Nephron progenitor cell (in vitro differentiated cells): ENCODE measurements at regions not wholly inside any gene's neighbourhood (a gene's known extent, or its start where the extent isn't known, plus 50 kb on each side); places are given as distances from the start of the nearest gene placed in this dataset.

Experiments used
- DNase-seq: peaks from one replicate; pipeline ENCODE4 v3.0.0; 2021
- H3K27ac Mint-ChIP-seq: 2 replicates; pipeline ENCODE4 v1.8.0; 2021; ENCODE audit warnings: mild to moderate bottlenecking, moderate library complexity, mixed read lengths
- H3K27me3 Mint-ChIP-seq: 2 replicates; pipeline ENCODE4 v1.8.0; 2021; ENCODE audit warnings: mild to moderate bottlenecking, low read depth, mixed read lengths; ENCODE audit not compliant: poor library complexity
- H3K36me3 Mint-ChIP-seq: 2 replicates; pipeline ENCODE4 v1.8.0; 2021; ENCODE audit warnings: low read depth, mixed read lengths
- H3K4me1 Mint-ChIP-seq: 2 replicates; pipeline ENCODE4 v1.8.0; 2021; ENCODE audit warnings: mixed read lengths
- H3K4me3 Mint-ChIP-seq: 2 replicates; pipeline ENCODE4 v1.8.0; 2021; ENCODE audit warnings: mild to moderate bottlenecking, moderate library complexity, mixed read lengths
- H3K9me3 Mint-ChIP-seq: 2 replicates; pipeline ENCODE4 v1.8.0; 2021; ENCODE audit warnings: mild to moderate bottlenecking, moderate library complexity, mixed read lengths
- TF ChIP-seq, protein P1 (sequence below): fragments of 200-600 bp; sonication (generic); IDR thresholded peaks from 2 replicates; pipeline ENCODE4 v1.5.0; 2021; ENCODE audit warnings: antibody characterized with exemption

DNA sequence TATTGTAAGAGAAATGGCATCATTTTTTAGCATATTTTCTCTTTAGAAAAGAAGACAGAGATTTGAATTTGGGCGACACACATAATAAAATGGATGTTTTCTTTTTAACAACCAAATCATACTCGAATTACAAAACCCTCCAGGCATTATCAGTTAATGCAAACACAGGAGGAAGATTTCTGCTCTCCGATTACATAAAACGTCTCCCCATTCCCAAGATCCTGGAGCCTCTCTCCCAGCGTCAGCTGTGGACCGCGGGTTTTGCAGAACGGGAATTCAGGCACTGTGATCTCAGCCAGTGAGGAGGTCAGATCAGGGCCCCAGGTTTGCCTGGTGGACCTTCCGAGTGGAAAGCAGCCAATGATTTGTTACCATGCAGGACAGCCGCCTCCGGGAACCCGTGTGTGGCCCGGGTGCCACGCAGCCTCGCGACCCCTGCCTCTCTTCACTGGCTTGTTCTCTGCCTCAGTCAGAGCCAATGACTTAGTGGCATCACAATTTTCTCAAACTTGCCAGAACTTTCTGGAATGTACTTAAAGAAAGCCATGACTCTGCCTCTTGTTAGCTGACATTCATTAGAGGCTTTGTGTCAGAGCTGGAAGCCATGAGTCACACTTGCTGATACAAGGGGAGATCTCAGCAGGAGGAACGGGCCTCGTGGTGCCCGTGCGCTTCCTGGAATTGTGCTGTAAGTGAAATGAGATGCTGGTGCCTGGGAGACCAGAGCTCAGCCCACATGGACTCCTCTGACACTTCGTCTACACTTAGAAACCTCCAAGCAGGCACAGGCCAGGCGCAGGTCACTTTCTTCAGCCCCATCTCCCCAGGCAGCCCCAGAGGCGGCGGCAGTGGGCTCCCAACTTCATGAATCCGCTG is 246.1 kb downstream of the KLF6 start:
- Mint-ChIP-seq H3K4me1 (peaks cover 25% of the 10 kb centered on the region), H3K27me3 (peaks cover 9% of the 10 kb centered on the region), H3K9me3 (no peaks in the 10 kb centered on the region), H3K4me3 (no peak overlapping the region), H3K36me3 (no peaks in the 10 kb centered on the region), H3K27ac (peak overlapping the region; percentile 77)
- no peak for DNase-seq
- TF ChIP-seq, protein P1, sequence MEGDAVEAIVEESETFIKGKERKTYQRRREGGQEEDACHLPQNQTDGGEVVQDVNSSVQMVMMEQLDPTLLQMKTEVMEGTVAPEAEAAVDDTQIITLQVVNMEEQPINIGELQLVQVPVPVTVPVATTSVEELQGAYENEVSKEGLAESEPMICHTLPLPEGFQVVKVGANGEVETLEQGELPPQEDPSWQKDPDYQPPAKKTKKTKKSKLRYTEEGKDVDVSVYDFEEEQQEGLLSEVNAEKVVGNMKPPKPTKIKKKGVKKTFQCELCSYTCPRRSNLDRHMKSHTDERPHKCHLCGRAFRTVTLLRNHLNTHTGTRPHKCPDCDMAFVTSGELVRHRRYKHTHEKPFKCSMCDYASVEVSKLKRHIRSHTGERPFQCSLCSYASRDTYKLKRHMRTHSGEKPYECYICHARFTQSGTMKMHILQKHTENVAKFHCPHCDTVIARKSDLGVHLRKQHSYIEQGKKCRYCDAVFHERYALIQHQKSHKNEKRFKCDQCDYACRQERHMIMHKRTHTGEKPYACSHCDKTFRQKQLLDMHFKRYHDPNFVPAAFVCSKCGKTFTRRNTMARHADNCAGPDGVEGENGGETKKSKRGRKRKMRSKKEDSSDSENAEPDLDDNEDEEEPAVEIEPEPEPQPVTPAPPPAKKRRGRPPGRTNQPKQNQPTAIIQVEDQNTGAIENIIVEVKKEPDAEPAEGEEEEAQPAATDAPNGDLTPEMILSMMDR, result no peak

GRCh38 chr10:3538291-3538655 is 246.7 kb downstream of the KLF6 start:
- no peak overlapping the region for H3K4me3 Mint-ChIP-seq
- peaks cover 25% of the 10 kb centered on the region for H3K4me1 Mint-ChIP-seq
- no peak overlapping the region for H3K27ac Mint-ChIP-seq
- H3K9me3 Mint-ChIP-seq, result no peaks in the 10 kb centered on the region
- TF ChIP-seq, protein P1, result no peak
- H3K36me3 Mint-ChIP-seq, result no peaks in the 10 kb centered on the region
- peaks cover 9% of the 10 kb centered on the region for H3K27me3 Mint-ChIP-seq
- DNase-seq, result no peak

- Mint-ChIP-seq H3K36me3 (no peaks in the 10 kb centered on the region), H3K9me3 (no peaks in the 10 kb centered on the region), H3K4me3 (no peak overlapping the region), H3K27me3 (peaks cover 9% of the 10 kb centered on the region), H3K4me1 (peaks cover 25% of the 10 kb centered on the region), H3K27ac (no peak overlapping the region)
- DNase-seq, result no peak
- TF ChIP-seq, protein P1, result no peak
Observed at GRCh38 chr10:3537518-3537917, 247.5 kb downstream of the KLF6 start.

DNA sequence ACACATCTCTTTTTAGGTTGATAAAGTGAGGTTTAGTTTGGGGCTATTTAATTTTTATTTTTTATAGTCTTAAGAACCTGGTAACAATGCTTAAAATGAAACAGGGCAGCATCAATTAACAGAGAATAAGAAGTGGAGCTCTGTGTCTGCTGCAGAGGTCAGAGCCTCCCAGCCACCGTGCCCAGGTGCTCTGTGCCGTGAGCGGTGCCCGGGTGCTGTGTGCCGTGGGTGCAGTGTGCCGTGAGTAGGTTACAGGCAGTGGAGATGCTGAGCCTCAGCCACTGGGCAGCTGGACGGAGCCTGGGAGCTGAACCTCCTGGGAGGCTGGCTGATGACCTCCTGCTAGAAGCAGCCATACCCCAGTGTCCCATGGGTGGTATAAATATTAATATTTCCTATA is 250.0 kb downstream of the KLF6 start:
- no peaks in the 10 kb centered on the region for H3K36me3 Mint-ChIP-seq
- TF ChIP-seq, protein P1, result no peak
- H3K4me3 Mint-ChIP-seq, result no peak overlapping the region
- no peak overlapping the region for H3K27ac Mint-ChIP-seq
- H3K4me1 Mint-ChIP-seq, result peaks cover 29% of the 10 kb centered on the region
- no peaks in the 10 kb centered on the region for H3K9me3 Mint-ChIP-seq
- H3K27me3 Mint-ChIP-seq, result peaks cover 9% of the 10 kb centered on the region
- DNase-seq, result no peak

- Mint-ChIP-seq H3K4me3 (no peak overlapping the region), H3K27ac (peak overlapping the region; percentile 16), H3K9me3 (no peaks in the 10 kb centered on the region), H3K27me3 (peaks cover 12% of the 10 kb centered on the region), H3K36me3 (no peaks in the 10 kb centered on the region), H3K4me1 (peaks cover 33% of the 10 kb centered on the region)
- no peak for DNase-seq
- TF ChIP-seq, protein P1, result no peak
Observed at GRCh38 chr10:3534433-3534832, 250.6 kb downstream of the KLF6 start.

DNA sequence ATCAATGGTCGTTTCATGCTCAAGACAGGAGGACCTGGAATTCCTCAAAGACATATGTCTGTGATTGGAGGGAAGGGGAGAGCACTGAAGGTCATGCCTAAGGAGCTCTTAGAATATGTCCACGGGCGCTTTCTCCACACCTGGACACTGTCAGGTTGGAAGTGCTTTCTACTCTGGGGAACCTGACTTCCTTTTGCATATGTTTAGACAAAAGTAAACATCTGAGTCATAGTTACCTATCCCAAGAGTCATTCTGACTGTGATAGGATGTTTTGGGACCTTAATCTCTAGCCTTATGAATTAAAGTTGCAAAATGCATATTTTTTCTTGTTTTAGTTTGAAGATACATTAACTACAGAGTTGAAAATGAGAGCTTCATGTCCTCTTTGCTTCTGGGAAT is 251.7 kb downstream of the KLF6 start:
- TF ChIP-seq, protein P1, result no peak
- DNase-seq, result no peak

More for the DNA sequence above, 251.7 kb downstream of the KLF6 start:
- Mint-ChIP-seq H3K27ac (no peak overlapping the region), H3K4me3 (no peak overlapping the region), H3K4me1 (peaks cover 30% of the 10 kb centered on the region), H3K9me3 (no peaks in the 10 kb centered on the region), H3K27me3 (peaks cover 3% of the 10 kb centered on the region), H3K36me3 (no peaks in the 10 kb centered on the region)
